LNCaP clone FGC (cell line): ENCODE measurements at regions not wholly inside any gene's neighbourhood (a gene's known extent, or its start where the extent isn't known, plus 50 kb on each side); places are given as distances from the start of the nearest gene placed in this dataset.

Experiments used
- DNase-seq: peaks from one replicate; pipeline ENCODE4 v3.0.0-alpha.2; 2011; ENCODE audit warnings: low read depth
- H3K4me3 ChIP-seq: 2 replicates; pipeline ENCODE4 v1.5.1; 2011; ENCODE audit warnings: mild to moderate bottlenecking, low read depth, low read length, control low read depth

- H3K4me3 ChIP-seq: peak overlapping the region; percentile 65
- DNase-seq: peak; percentile 79
Measured at GRCh38 chr22:12815397-12816036, 2712.5 kb upstream of the OR11H1 start.
